ENCODE measurements at regions not wholly inside any gene's neighbourhood (a gene's known extent, or its start where the extent isn't known, plus 50 kb on each side); places are given as distances from the start of the nearest gene placed in this dataset.

- TF ChIP-seq CTCF (IDR thresholded peaks at IDR 0.05), result no peak
- Mint-ChIP-seq H3K36me3 (no peaks in the 10 kb centered on the region), H3K9me3 (no peaks in the 10 kb centered on the region), H3K4me1 (no peaks in the 10 kb centered on the region), H3K27me3 (ENCODE audit: low read depth in 3 of 3) (peaks cover 2 to 11% (median 3%) of the 10 kb centered on the region in 3 donors), H3K27ac (no peak overlapping the region), H3K4me3 (no peak overlapping the region)
- Histone ChIP-seq H3K27me3 (ENCODE audit: control insufficient read depth in 2 of 2, insufficient read depth in 2 of 2, low read length in 2 of 2) (peaks cover 0 to 6% of the 10 kb centered on the region in 2 donors), H3K79me2 (ENCODE audit: insufficient read depth, low read length) (no peaks in the 10 kb centered on the region), H3K9ac (ENCODE audit: insufficient read depth, low read length, poor library complexity, severe bottlenecking) (no peak overlapping the region), H2AFZ (ENCODE audit: insufficient read depth, low read depth, low read length, poor library complexity, severe bottlenecking) (no peak overlapping the region), H3K4me2 (replicated peaks; ENCODE audit: extremely low read depth, low read length, poor library complexity, severe bottlenecking) (no peak overlapping the region), H3K36me3 (replicated peaks in 1 of 2; ENCODE audit: control insufficient read depth in 1 of 2, insufficient read depth in 2 of 2, low read length in 2 of 2) (no peaks in the 10 kb centered on the region), H3K27ac (ENCODE audit: low read depth in 1 of 2, low read length in 2 of 2) (no peak overlapping the region), H3K4me3 (replicated peaks in 1 of 3; ENCODE audit: low read depth in 2 of 3, low read length in 3 of 3) (no peak overlapping the region), H4K20me1 (ENCODE audit: insufficient read depth, low read length) (no peaks in the 10 kb centered on the region), H3K9me3 (replicated peaks in 1 of 2; ENCODE audit: control insufficient read depth in 1 of 2, insufficient read depth in 1 of 2, low read length in 2 of 2) (no peaks in the 10 kb centered on the region), H3K4me1 (ENCODE audit: control insufficient read depth in 1 of 2, insufficient read depth in 2 of 2, low read length in 2 of 2) (no peaks in the 10 kb centered on the region)
- no peak for DNase-seq
- intact Hi-C loops (cut with micrococcal nuclease), result no loop called here
- 85% methylated on average over 7 of the region's 9 CpGs for WGBS (ENCODE audit: insufficient coverage)
These were observed 162.3 kb upstream of the PDE10A start for GRCh38 chr6:165825256-165825815.

GRCh38 chr6:165823609-165824326 lies 160.7 kb upstream of the PDE10A start:
- H3K4me3 ChIP-seq (replicated peaks in 1 of 3; ENCODE audit: low read depth in 2 of 3, low read length in 3 of 3), result no peak overlapping the region
- Mint-ChIP-seq H3K27me3 (ENCODE audit: low read depth in 3 of 3) (peaks cover 11 to 21% (median 16%) of the 10 kb centered on the region in 3 donors), H3K4me1 (no peaks in the 10 kb centered on the region), H3K4me3 (no peak overlapping the region), H3K27ac (no peak overlapping the region), H3K9me3 (peaks cover 0 to 4% (median 2%) of the 10 kb centered on the region in 7 donors), H3K36me3 (no peaks in the 10 kb centered on the region)
- H3K36me3 ChIP-seq (replicated peaks in 1 of 2; ENCODE audit: control insufficient read depth in 1 of 2, insufficient read depth in 2 of 2, low read length in 2 of 2), result no peaks in the 10 kb centered on the region
- H3K79me2 ChIP-seq (ENCODE audit: insufficient read depth, low read length), result no peaks in the 10 kb centered on the region
- no peak for TF ChIP-seq CTCF (IDR thresholded peaks at IDR 0.05)
- no peaks in the 10 kb centered on the region for H3K9me3 ChIP-seq (replicated peaks in 1 of 2; ENCODE audit: control insufficient read depth in 1 of 2, insufficient read depth in 1 of 2, low read length in 2 of 2)
- no peaks in the 10 kb centered on the region for H3K4me1 ChIP-seq (ENCODE audit: control insufficient read depth in 1 of 2, insufficient read depth in 2 of 2, low read length in 2 of 2)
- intact Hi-C loops (cut with micrococcal nuclease), result no loop called here
- no peak overlapping the region for H3K4me2 ChIP-seq (replicated peaks; ENCODE audit: extremely low read depth, low read length, poor library complexity, severe bottlenecking)
- H3K9ac ChIP-seq (ENCODE audit: insufficient read depth, low read length, poor library complexity, severe bottlenecking), result no peak overlapping the region
- H2AFZ ChIP-seq (ENCODE audit: insufficient read depth, low read depth, low read length, poor library complexity, severe bottlenecking), result no peak overlapping the region
- peaks cover 4 to 15% of the 10 kb centered on the region in 2 donors for H3K27me3 ChIP-seq (ENCODE audit: control insufficient read depth in 2 of 2, insufficient read depth in 2 of 2, low read length in 2 of 2)
- no peak for DNase-seq
- H3K27ac ChIP-seq (ENCODE audit: low read depth in 1 of 2, low read length in 2 of 2), result no peak overlapping the region
- no peaks in the 10 kb centered on the region for H4K20me1 ChIP-seq (ENCODE audit: insufficient read depth, low read length)
- no CpG with 5 or more reads among the region's 10 CpGs for WGBS (ENCODE audit: insufficient coverage)
